ENCODE measurements at regions not wholly inside any gene's neighbourhood (a gene's known extent, or its start where the extent isn't known, plus 50 kb on each side); places are given as distances from the start of the nearest gene placed in this dataset.

- TF ChIP-seq, protein P1, sequence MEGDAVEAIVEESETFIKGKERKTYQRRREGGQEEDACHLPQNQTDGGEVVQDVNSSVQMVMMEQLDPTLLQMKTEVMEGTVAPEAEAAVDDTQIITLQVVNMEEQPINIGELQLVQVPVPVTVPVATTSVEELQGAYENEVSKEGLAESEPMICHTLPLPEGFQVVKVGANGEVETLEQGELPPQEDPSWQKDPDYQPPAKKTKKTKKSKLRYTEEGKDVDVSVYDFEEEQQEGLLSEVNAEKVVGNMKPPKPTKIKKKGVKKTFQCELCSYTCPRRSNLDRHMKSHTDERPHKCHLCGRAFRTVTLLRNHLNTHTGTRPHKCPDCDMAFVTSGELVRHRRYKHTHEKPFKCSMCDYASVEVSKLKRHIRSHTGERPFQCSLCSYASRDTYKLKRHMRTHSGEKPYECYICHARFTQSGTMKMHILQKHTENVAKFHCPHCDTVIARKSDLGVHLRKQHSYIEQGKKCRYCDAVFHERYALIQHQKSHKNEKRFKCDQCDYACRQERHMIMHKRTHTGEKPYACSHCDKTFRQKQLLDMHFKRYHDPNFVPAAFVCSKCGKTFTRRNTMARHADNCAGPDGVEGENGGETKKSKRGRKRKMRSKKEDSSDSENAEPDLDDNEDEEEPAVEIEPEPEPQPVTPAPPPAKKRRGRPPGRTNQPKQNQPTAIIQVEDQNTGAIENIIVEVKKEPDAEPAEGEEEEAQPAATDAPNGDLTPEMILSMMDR (IDR thresholded peaks at IDR 0.05; ENCODE audit: control insufficient read depth, extremely low read depth, insufficient read depth), result no peak
- H3K4me3 ChIP-seq (ENCODE audit: low read depth, low read length), result no peak overlapping the region
- no peak for DNase-seq (ENCODE audit: low read depth)
Measured at GRCh38 chrX:26334232-26334631, 118.3 kb downstream of the MAGEB5 start.

DNA sequence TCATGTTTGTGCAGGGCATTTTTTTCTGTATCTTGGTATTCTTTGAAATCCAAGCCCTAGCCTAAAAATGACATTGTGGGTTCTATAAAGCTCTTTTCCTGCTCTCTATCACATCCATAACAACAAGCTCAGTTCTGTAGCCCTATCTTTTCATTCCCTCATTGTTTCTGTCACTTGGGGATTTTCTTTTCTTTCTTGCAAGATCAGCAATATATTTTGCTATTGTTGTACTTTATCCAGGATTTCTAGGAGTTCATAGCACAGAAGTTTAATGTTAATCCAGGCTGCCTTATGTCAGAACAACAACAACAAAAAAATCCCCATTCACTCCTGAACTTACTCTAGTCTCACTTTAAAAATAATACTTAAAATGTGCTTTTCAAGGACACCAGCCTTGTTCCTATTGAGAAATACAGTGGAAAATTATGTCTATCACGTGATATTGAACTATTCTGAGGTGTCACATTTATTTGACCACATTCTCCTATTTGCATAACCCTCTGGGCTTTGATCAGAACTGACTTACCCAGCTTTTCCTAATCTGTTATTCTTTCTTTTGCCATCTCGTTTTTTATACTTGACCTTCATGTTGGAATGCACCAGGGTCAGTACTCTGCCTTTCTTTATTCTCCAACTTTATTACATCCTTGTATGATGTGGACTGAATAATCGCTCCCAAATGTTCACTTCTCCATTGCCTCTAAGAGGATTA is 112.8 kb downstream of the MAGEB5 start:
- TF ChIP-seq, protein P1 (IDR thresholded peaks at IDR 0.05; ENCODE audit: control insufficient read depth, extremely low read depth, insufficient read depth), result no peak

DNA sequence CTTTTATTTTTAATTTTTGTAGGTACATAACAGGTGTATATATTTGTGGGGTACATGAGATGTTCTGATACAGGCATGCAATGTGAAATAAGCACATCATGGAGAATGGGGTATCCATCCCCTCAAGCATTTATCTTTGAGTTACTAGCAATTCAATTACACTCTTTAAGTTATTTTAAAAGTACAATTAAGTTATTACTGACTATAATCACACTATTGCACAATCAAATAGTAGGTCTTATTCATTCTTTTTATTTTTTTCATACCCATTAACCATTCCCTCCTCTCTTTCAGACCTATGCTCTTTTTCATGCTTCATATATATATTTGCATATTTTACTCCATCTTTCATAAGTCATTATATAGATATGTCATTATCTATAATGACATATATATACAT is 93.3 kb downstream of the MAGEB5 start:
- TF ChIP-seq, protein P1 (IDR thresholded peaks at IDR 0.05; ENCODE audit: control insufficient read depth, extremely low read depth, insufficient read depth), result no peak

More for the DNA sequence above, 112.8 kb downstream of the MAGEB5 start:
- DNase-seq (ENCODE audit: low read depth), result no peak
- H3K4me3 ChIP-seq (ENCODE audit: low read depth, low read length), result no peak overlapping the region

DNA sequence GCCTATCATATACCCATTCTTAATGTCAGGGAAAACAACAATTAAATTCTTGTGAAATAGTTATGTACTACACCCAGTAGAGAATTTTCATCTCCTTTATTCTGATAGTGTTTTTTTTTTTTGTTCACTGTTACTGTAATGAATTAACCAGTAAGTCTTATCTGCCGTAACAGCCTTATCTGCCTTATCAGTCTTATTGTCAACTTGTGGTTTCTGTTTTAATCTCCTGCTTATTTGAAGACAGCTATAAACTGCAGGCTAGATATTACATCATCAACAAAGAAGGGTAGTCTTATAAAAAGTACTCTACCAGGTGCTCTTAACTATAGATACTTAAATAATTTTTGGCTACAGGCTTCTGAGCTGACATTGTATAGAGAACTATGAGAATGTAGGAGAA is 79.5 kb downstream of the MAGEB5 start:
- TF ChIP-seq, protein P1 (IDR thresholded peaks at IDR 0.05; ENCODE audit: control insufficient read depth, extremely low read depth, insufficient read depth), result no peak
- no peak overlapping the region for H3K4me3 ChIP-seq (ENCODE audit: low read depth, low read length)
- no peak for DNase-seq (ENCODE audit: low read depth)

More for the DNA sequence above, 93.3 kb downstream of the MAGEB5 start:
- no peak for DNase-seq (ENCODE audit: low read depth)
- H3K4me3 ChIP-seq (ENCODE audit: low read depth, low read length), result no peak overlapping the region

DNA sequence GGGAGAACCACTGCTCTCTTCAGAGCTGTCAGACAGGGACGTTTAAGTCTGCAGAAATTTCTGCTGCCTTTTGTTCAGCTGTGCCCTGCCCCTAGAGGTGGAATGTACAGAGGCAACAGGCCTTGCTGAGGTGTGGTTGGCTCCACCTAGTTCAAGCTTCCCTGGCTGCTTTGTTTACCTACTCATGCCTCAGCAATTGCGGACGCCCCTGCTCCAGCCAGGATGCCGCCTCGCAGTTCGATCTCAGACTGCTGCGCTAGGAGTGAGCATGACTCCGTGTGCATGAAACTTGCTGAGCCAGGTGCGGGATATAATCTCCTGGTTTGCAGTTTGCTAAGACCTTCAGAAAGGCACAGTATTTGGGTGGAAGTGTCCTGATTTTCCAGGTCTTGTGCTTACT is 70.9 kb downstream of the MAGEB5 start:
- no peak overlapping the region for H3K4me3 ChIP-seq (ENCODE audit: low read depth, low read length)
- DNase-seq (ENCODE audit: low read depth), result no peak
- TF ChIP-seq, protein P1 (IDR thresholded peaks at IDR 0.05; ENCODE audit: control insufficient read depth, extremely low read depth, insufficient read depth), result peak; percentile 22; the same call in 1 of the 2 replicates
